HG02981 (cell line): ENCODE measurements at regions not wholly inside any gene's neighbourhood (a gene's known extent, or its start where the extent isn't known, plus 50 kb on each side); places are given as distances from the start of the nearest gene placed in this dataset.

ENCODE experiments used
- ATAC-seq: cut with Tn5 transposase; IDR thresholded peaks from one replicate; pipeline ENCODE4 v1.9.1; 2021; ENCODE audit warnings: mild to moderate bottlenecking, moderate library complexity; ENCODE audit not compliant: unreplicated experiment

DNA sequence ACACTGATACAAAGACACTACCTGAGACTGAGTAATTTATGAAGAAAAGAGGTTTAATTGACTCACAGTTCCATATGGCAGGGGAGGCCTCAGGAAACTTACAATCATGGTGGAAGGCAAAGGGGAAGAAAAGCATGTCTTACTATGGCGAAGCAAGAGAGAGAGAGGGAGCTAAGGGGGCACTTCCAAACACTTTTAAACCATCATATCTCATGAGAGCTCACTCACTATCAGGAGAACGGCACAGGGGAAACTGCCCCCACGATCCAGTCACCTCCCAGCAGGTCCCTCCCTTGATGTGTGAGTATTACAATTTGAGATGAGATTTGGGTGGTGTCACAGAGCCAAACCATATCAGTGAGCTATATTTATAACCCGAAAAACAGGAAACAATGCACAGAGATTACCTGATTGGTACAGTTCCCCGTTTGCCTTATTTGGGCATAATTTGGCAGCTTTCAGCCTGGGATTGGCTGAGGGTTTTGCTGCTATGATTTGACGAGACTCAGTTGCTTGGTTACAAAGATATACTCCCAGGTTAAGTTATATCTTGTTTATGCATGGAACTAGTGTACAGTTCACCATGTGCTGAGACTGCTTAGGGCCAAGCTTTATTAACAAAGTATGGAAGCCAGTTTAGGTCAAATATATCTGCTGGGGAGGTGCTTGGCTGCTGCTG, 184.2 kb downstream of the NR2F2 start:
- no peak for ATAC-seq

GRCh38 chr15:96515371-96515770, 184.9 kb downstream of the NR2F2 start:
- ATAC-seq, result no peak

DNA sequence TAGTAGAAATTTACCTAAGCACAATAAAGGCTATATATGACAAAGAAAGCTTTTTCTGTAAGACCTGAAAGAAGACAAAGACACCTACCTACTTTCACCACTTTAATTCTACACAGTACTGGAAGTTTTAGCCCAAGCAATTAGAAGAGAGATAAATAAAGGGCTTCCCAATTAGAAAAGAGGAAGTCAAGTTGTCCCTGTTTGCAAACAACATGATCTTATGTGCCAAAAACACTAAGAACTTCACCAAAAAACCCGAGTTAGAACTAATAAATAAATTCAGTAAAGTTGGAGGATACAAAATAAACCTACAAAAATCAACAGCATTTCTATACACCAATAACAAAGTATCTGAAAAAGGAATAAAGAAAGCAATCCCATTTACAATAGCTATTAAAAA, 190.9 kb downstream of the NR2F2 start:
- no peak for ATAC-seq

DNA sequence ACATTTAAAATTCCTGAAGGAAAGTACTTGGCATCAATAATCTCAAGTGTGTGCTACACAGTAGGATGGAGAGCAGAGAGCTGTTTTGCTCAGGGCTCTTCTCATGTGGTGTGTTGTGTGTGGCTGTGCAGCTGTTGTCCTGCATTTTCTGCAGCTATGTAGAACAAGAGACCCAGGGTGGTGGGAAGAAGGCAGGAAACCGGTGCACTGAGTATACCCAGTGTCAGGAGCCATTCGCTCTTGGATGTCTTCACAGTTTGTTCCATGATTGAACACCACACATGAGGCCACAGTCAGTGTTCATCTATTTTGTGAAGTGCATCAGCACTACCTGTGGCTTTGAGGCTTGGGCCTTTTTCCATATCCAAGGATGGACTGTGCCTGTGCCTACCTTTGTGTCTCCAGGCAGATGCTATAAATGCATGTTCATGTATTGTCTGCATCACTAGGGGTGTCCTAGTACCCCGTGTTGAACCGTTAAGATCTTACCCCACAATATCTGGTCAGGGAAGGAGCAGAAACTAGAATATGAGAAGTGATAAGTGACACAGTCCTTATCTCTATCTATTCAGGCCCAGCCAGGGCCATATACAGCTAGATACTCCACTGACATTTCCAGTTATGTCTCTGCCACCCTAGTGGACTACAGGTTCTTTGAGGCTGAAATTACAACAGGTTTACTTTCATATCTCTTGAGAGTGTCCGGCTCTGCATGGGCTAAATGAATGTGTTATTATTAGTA, 194.3 kb downstream of the NR2F2 start:
- ATAC-seq, result no peak

DNA sequence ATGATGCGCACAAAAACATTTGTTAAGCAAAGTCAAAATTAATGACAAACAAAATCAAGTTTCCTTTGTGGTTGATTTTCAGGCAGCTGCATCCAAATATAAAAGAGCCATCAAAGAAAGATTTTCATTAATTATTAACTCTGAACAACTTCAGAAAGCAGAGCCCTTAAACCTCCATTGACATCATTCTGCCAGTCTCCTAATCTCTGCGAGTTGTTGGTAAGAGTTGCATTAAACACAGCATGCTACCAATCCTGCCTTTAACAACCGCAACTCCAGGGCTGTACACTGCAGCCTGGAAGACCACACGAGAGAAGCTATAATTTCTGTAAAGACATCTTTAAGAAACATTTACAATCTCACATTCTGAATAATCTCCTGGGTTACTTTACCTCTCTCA, 204.6 kb downstream of the NR2F2 start:
- ATAC-seq, result no peak

DNA sequence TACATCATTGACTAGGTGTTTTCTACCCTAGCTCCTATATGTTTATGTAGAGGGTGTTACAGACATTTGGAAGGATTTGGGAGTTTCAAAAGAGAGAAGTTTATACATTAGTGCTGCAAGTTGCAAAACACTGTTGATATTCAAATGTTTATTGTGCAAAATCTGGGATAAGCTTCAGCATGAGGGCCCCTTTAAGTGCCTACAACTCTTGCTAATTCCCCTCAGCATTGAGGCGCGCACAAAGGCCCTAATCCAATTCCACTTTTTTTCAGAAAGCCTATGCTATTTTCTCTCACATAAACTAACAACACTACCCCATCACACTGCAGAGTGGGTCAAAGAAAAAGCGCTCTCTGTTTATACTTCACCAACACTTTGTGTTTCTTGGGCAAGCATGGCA, 208.0 kb downstream of the NR2F2 start:
- ATAC-seq, result no peak

GRCh38 chr15:96540283-96540682, 209.8 kb downstream of the NR2F2 start:
- ATAC-seq, result no peak

GRCh38 chr15:96542130-96542770, 211.8 kb downstream of the NR2F2 start:
- ATAC-seq, result no peak

DNA sequence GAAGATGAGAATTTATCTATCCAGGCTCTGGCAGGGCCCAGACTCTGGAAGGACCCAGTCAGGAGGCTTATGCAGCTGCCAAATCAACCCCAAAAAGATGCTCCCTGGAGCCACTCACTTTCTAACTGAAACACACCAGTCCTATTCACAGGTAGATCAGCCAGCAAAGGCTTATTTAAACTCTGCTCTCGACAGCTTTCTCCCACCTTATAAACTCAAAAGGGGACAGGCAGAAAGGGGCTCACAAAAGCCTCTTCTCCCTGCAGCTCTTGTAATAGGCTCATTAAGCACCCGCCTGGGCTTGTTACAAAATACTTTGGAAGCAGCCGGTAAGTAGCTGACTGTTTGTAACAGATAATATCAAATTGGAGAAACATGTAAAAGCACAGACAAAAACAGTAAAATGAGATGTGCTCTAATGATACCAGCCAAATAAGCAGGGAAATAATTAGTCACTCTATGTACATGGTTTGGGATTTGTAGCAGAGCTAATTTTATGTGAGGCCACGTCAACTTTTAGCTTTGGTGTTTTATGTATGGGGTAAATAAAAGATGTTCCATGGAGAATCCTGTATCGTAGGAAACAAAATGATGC, 213.8 kb downstream of the NR2F2 start:
- no peak for ATAC-seq

- ATAC-seq, result no peak
These were observed 218.6 kb downstream of the NR2F2 start for GRCh38 chr15:96549136-96549535.

DNA sequence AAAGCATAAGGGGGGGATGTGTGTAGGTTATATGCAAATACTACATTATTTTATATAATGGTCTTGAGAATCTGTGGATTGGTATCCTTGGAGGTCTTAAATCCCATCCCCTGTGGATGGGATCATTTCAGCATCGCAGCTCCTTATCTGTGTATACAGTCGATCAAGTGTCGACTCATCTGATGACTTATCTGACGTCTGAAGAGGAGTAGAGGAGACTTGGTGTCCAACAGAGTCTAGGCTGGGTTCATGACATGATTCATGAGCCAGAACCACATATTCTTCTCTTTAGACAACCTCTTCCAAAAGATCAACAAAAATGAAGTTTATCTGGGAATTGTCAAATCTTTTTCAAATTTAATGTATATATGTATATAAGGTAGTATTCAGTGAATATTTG, 220.7 kb downstream of the NR2F2 start:
- no peak for ATAC-seq

DNA sequence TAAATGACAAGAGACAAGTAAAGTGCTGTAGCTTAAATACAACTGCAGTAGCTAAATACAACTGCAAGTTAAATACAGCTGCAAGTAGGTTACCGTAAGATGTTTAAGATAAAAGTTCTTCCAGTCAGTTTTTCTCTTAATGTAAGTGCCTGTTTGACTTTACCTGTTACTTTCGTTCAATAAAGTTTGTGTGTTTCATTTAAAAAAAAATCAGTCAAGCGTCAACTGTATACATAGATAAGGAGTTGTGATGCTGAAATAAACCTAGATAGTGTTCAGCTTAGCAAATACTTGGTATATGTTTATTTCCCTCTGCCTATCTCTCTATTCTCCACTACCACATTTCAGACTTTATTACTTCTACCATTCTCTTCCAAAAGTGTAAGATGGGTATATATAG, 221.2 kb downstream of the NR2F2 start:
- ATAC-seq, result no peak

DNA sequence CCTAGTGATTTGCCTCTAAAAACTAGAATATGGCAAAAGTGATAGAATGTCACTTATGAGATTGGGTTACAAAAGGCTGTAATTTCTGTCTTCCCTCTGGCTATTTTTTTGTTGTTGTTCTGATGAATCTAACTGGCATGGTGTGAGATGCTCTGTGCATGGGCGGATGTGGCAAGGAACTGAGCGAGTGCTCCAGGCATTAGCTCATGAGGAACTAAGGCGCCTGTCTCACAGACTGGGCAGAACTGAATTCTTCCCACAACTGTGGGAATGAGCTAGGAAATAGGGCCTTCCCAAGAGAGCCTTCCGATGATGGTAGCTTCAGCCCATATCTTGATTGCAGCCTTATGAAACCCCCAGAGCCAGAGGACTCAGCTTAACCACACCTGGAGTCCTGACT, 222.5 kb downstream of the NR2F2 start:
- no peak for ATAC-seq

- no peak for ATAC-seq
These were observed 223.0 kb downstream of the NR2F2 start for GRCh38 chr15:96553451-96553850.

DNA sequence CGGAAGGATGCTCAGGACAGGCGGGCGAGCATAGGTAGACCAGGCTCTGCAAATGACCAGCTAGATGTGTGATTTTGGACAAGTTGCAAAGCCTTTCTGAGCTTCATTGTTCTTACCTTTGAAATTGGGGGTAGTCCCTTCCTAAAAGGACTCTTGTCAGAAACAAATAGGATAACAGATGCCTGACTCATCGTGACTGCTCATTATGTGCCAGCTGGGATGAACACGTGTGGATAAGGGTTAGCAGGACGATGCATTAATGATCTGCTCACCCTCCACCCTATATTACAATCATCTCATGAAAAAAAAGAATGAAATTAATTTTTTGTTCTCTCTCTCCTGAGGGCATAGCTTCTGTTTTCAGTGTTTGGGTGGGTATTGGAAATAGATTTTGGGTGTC, 223.4 kb downstream of the NR2F2 start:
- no peak for ATAC-seq

- ATAC-seq, result no peak
These were observed 224.0 kb downstream of the NR2F2 start for GRCh38 chr15:96554541-96554940.

DNA sequence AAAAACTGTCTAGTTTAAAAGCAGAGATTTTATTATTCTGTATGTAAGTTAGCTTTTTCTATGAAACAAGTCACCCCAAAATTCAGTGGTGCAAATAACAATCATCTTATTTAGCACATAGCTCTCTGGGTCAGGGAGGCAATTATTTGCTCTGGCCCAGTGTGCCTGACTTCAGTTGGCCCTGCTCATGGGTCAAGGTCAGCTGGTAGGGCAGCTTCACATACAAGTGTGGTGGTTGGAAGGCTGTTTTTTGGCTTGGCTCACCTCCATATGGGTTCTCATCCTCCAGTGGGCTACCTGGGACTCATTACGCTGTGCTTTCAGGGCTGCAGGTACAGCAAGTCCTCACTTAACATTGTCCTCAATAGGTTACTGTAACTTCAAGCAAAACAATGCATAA, 228.6 kb downstream of the NR2F2 start:
- ATAC-seq, result no peak

DNA sequence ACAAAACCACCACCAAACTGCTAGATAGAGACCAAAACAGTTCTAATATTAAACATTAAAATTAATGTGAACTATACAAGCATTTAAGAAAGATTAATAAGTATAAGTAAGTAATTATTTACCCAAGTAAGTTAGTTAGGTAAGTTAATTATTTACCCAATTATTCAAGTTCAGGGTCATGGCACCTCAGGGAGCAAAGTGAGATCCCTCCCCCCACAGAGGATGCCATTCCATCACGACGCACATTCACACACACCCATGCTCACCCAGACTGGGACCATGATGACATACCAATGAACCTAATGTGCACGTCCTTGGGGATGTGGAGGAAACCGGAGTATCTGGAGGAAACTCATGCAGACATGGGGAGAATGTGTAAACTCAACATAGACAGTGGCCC, 229.1 kb downstream of the NR2F2 start:
- ATAC-seq, result no peak

DNA sequence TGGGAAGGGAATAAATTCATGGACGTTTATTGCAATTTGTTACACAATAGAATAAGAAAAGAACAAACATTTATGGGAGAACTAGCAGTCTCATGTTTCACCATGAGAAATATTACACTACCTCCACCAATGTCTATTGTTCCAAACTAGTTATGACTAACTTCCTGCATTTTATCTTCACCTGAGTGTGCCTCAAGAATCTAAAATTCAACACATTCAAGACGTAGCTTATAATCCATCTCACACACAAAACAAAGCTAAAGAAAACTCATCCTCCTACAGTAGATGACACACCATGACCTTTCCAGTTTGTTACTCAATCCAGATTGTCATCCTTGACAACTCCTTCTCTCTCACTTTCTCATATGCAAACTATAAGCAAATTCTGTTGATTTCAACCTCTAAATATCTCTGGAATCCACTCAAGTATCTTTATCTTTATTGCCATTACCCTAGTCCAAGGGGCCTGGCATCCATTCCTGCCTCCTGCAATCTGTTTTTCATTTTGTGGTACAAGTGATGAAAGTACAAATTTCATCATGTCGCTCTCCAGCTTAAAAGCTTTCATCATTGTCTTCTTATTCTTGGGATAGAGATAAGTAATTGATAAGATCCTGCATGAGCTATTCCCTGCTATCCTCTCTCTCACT, 229.9 kb downstream of the NR2F2 start:
- no peak for ATAC-seq

- no peak for ATAC-seq
These were observed 231.1 kb downstream of the NR2F2 start for GRCh38 chr15:96561593-96561992.

- no peak for ATAC-seq
These were observed 234.0 kb downstream of the NR2F2 start for GRCh38 chr15:96564546-96564945.
